ENCODE measurements at regions not wholly inside any gene's neighbourhood (a gene's known extent, or its start where the extent isn't known, plus 50 kb on each side); places are given as distances from the start of the nearest gene placed in this dataset.

- Mint-ChIP-seq H3K4me1 (no peaks in the 10 kb centered on the region), H3K4me3 (no peak overlapping the region), H3K27ac (no peak overlapping the region), H3K27me3 (ENCODE audit: low read depth) (no peaks in the 10 kb centered on the region), H3K36me3 (peaks cover 2% of the 10 kb centered on the region; the same call in 1 of the 2 replicates), H3K9me3 (peaks cover 34% of the 10 kb centered on the region)
- no peak for DNase-seq (ENCODE audit: low spot score)
- ATAC-seq: no peak
- ChIA-PET POLR2A (no interaction called here), CTCF (no interaction called here)
- TF ChIP-seq ZNF219 (CRISPR knock-in tag; IDR thresholded peaks at IDR 0.05; ENCODE audit: borderline replicate concordance) (no peak), IRF2 (CRISPR knock-in tag; IDR thresholded peaks at IDR 0.05; ENCODE audit: borderline replicate concordance, low read depth) (no peak), ATF2 (CRISPR knock-in tag; IDR thresholded peaks at IDR 0.05; ENCODE audit: borderline replicate concordance, low read depth) (no peak), E2F5 (CRISPR knock-in tag; IDR thresholded peaks at IDR 0.05) (no peak)
Measured at GRCh38 chr13:33364192-33364591, 78.6 kb upstream of the STARD13 start.

- H3K36me3 Mint-ChIP-seq: no peaks in the 10 kb centered on the region
- H3K9me3 Mint-ChIP-seq: peaks cover 18% of the 10 kb centered on the region
- no peaks in the 10 kb centered on the region for H3K4me1 Mint-ChIP-seq
- ATAC-seq (no peak), DNase-seq (ENCODE audit: low spot score) (no peak)
- CTCF ChIA-PET: no interaction called here
- no peaks in the 10 kb centered on the region for H3K27me3 Mint-ChIP-seq (ENCODE audit: low read depth)
- no peak overlapping the region for H3K4me3 Mint-ChIP-seq
- POLR2A ChIA-PET: interaction anchor here (1.7 kb wide), 1 partner anchor 16 kb away, joined by 4 read pairs; no protein-coding TSS in a partner anchor
- no peak for TF ChIP-seq E2F5 (CRISPR knock-in tag; IDR thresholded peaks at IDR 0.05)
- TF ChIP-seq ETV6 (CRISPR knock-in tag; IDR thresholded peaks at IDR 0.05): no peak
- TF ChIP-seq SOX15 (CRISPR knock-in tag; IDR thresholded peaks at IDR 0.05): no peak
- TF ChIP-seq MAX (CRISPR knock-in tag; IDR thresholded peaks at IDR 0.05): no peak
- TF ChIP-seq HMGA2 (CRISPR knock-in tag; IDR thresholded peaks at IDR 0.05): no peak
- TF ChIP-seq ZNF138 (CRISPR knock-in tag; conservative IDR thresholded peaks at IDR 0.05): no peak
- TF ChIP-seq ATF3 (CRISPR knock-in tag; conservative IDR thresholded peaks at IDR 0.05): no peak
- TF ChIP-seq ZNF423 (CRISPR knock-in tag; IDR thresholded peaks at IDR 0.05): no peak
- no peak for TF ChIP-seq MXD4 (CRISPR knock-in tag; IDR thresholded peaks at IDR 0.05; ENCODE audit: borderline replicate concordance)
- no peak for TF ChIP-seq JAZF1 (CRISPR knock-in tag; IDR thresholded peaks at IDR 0.05)
- no peak for TF ChIP-seq TEAD1 (CRISPR knock-in tag; IDR thresholded peaks at IDR 0.05)
- no peak for TF ChIP-seq FOXP4 (CRISPR knock-in tag; IDR thresholded peaks at IDR 0.05)
- TF ChIP-seq CTCF (IDR thresholded peaks at IDR 0.05): no peak
- TF ChIP-seq SMAD3 (CRISPR knock-in tag; IDR thresholded peaks at IDR 0.05; ENCODE audit: borderline replicate concordance): no peak
- TF ChIP-seq ZNF532 (CRISPR knock-in tag; IDR thresholded peaks at IDR 0.05; ENCODE audit: borderline replicate concordance): no peak
- TF ChIP-seq JUN (CRISPR knock-in tag; IDR thresholded peaks at IDR 0.05): no peak
- no peak for TF ChIP-seq FOXP1 (CRISPR knock-in tag; IDR thresholded peaks at IDR 0.05; ENCODE audit: borderline replicate concordance)
- no peak for TF ChIP-seq ZMAT4 (CRISPR knock-in tag; IDR thresholded peaks at IDR 0.05)
- no peak for TF ChIP-seq ZNF219 (CRISPR knock-in tag; IDR thresholded peaks at IDR 0.05; ENCODE audit: borderline replicate concordance)
- no peak for TF ChIP-seq NR3C1 (CRISPR knock-in tag; conservative IDR thresholded peaks at IDR 0.05; ENCODE audit: low read depth)
- no peak overlapping the region; the same call in 1 of the 2 replicates for H3K27ac Mint-ChIP-seq
Measured at GRCh38 chr13:33366469-33367062, 81.0 kb upstream of the STARD13 start.
